ENCODE measurements at regions not wholly inside any gene's neighbourhood (a gene's known extent, or its start where the extent isn't known, plus 50 kb on each side); places are given as distances from the start of the nearest gene placed in this dataset.

- TF ChIP-seq CTCF (IDR thresholded peaks at IDR 0.05) = no peak
- TF ChIP-seq POLR2A (IDR thresholded peaks at IDR 0.05) = no peak
These were observed 379.9 kb upstream of the LCORL start for GRCh38 chr4:18401425-18401824.

All from testis (tissue), 2 donors.